K562 (cell line): ENCODE measurements at regions not wholly inside any gene's neighbourhood (a gene's known extent, or its start where the extent isn't known, plus 50 kb on each side); places are given as distances from the start of the nearest gene placed in this dataset.

Experiments
- ATAC-seq: fragments of 200-7000 bp; cut with Tn5 transposase; 3 replicates; pipeline ENCODE4 v1.9.1; 2020; ENCODE audit warnings: moderate library complexity
- BruUV-seq: library from RNA; stranded (reverse); fragments of 400-500 nt; replicated peaks from 2 replicates; lab custom pipeline; 2021; lab: Mats Ljungman, UMichigan
- CTCF ChIA-PET: fragments of 300-600 bp; formaldehyde crosslinking; extraction: SDS; loops from one replicate; lab custom pipeline; 2021; ENCODE audit warnings: low intra/inter-chr PET ratio; lab: Yijun Ruan, JAX
- POLR2A ChIA-PET: fragments of 300-600, 350-650 bp; sonication (Branson Sonifier 250); formaldehyde crosslinking; extraction: SDS; loops from one replicate; lab custom pipeline; 2021; ENCODE audit warnings: antibody characterized with exemption, inconsistent platforms; lab: Yijun Ruan, JAX
- DNase-seq, 4 experiments: peaks; one replicate each; pipeline versions ENCODE4 v3.0.0 to v3.0.0-alpha.2; 2011 to 2018; ENCODE audit warnings: low spot score in 3 of 4, mixed read lengths in 3 of 4; ENCODE audit errors: extremely low read depth in 1 of 4
- FAIRE-seq: peaks from 2 replicates; lab custom pipeline; 2011; peaks lifted over from hg19 to GRCh38; lab: Jason Lieb, UNC
- H2AFZ ChIP-seq: 2 replicates; pipeline ENCODE4 v1.6.0; 2011; ENCODE audit warnings: low read depth, low read length, control low read depth, inconsistent platforms
- H3K27ac ChIP-seq: fragments of 200-600 bp; 3 replicates; pipeline ENCODE4 v1.8.0; 2011; ENCODE audit warnings: low read depth, mild to moderate bottlenecking, control low read depth, inconsistent platforms, low read length, moderate library complexity, mixed read lengths; ENCODE audit errors: extremely low read depth
- H3K27me3 ChIP-seq, 2 experiments: fragments of 300-600 bp in 1 of 2; 2 replicates in 1 of 2; 3 replicates in 1 of 2; pipeline versions ENCODE4 v1.6.0 to v1.8.0; 2011; ENCODE audit warnings: inconsistent platforms in 2 of 2, low read length in 2 of 2, mild to moderate bottlenecking in 1 of 2, mixed read lengths in 1 of 2, moderate library complexity in 1 of 2; ENCODE audit not compliant: control insufficient read depth in 2 of 2, insufficient read depth in 2 of 2
- H3K36me3 ChIP-seq: fragments of 300-600 bp; 3 replicates; pipeline ENCODE4 v1.8.0; 2011; ENCODE audit warnings: mild to moderate bottlenecking, low read length, inconsistent platforms; ENCODE audit not compliant: control insufficient read depth, insufficient read depth
- H3K4me1 ChIP-seq, 2 experiments: fragments of 200-600 bp in 1 of 2; replicated peaks in 1 of 2; 2 replicates in 1 of 2; 3 replicates in 1 of 2; pipeline versions ENCODE4 v1.5.1 to v1.8.0; 2011; ENCODE audit warnings: inconsistent platforms in 2 of 2, low read length in 2 of 2, mild to moderate bottlenecking in 1 of 2, mixed read lengths in 1 of 2, moderate library complexity in 1 of 2; ENCODE audit not compliant: control insufficient read depth in 2 of 2, insufficient read depth in 2 of 2
- H3K4me2 ChIP-seq: 2 replicates; pipeline ENCODE4 v1.6.1; 2011; ENCODE audit warnings: low read length, control low read depth, inconsistent platforms, mixed read lengths; ENCODE audit not compliant: insufficient read depth
- H3K4me3 ChIP-seq: fragments of 200-600 bp; sonication (generic), shearing (Covaris generic); 2 replicates; pipeline ENCODE4 v1.5.1; 2016; ENCODE audit warnings: control low read depth, inconsistent platforms
- H3K79me2 ChIP-seq: fragments of 200-600 bp; 3 replicates; pipeline ENCODE4 v1.8.0; 2011; ENCODE audit warnings: low read length, inconsistent platforms; ENCODE audit not compliant: control insufficient read depth, insufficient read depth
- H3K9ac ChIP-seq, 2 experiments: 2 replicates each; pipeline versions ENCODE4 v1.6.0 to v1.6.1; 2011; ENCODE audit warnings: low read depth in 2 of 2, low read length in 2 of 2, control low read depth in 1 of 2, inconsistent platforms in 1 of 2, mild to moderate bottlenecking in 1 of 2, mixed read lengths in 1 of 2; ENCODE audit not compliant: insufficient read depth in 1 of 2
- H3K9me1 ChIP-seq: one replicate; pipeline ENCODE4 v1.6.0; 2011; ENCODE audit warnings: inconsistent platforms, mild to moderate bottlenecking, low read length, moderate library complexity; ENCODE audit not compliant: control insufficient read depth, insufficient read depth
- H3K9me3 ChIP-seq: replicated peaks from 2 replicates; pipeline ENCODE4 v1.5.1; 2011; ENCODE audit warnings: low read depth, low read length, inconsistent platforms; ENCODE audit not compliant: control insufficient read depth, insufficient read depth
- H4K20me1 ChIP-seq: replicated peaks from 2 replicates; pipeline ENCODE4 v1.6.1; 2011; ENCODE audit warnings: low read length, inconsistent platforms, mixed read lengths; ENCODE audit not compliant: control insufficient read depth, insufficient read depth
- DACH1 ChIP-seq: fragments of 450-650 bp; IDR thresholded peaks from 2 replicates; pipeline ENCODE4 v1.6.1; 2018; ENCODE audit not compliant: partially characterized antibody
- MEF2A ChIP-seq: IDR thresholded peaks from 2 replicates; pipeline ENCODE4 v1.6.1; 2011; ENCODE audit warnings: low read depth, mild to moderate bottlenecking, low read length, moderate library complexity; ENCODE audit not compliant: control insufficient read depth
- PHF20 ChIP-seq: fragments of 450-650 bp; IDR thresholded peaks from 2 replicates; pipeline ENCODE4 v1.6.1; 2018; ENCODE audit not compliant: partially characterized antibody
- WGBS: fragments of 100-300 bp; shearing (Covaris generic); methylation state at CpG from one replicate; pipeline ENCODE4 v1.1.6; 2016; ENCODE audit warnings: low coverage, mixed read lengths; ENCODE audit not compliant: insufficient coverage; ENCODE audit errors: missing lambda C conversion rate; 5-methylcytosine and 5-hydroxymethylcytosine counted together
- in situ Hi-C: fragments of 300-500 bp; cut with MboI; formaldehyde crosslinking; loops from 4 replicates; pipeline ENCODE4 v1.15.0; 2018; ENCODE audit warnings: inconsistent platforms, mixed read lengths
- intact Hi-C: fragments of 100-400 bp; cut with micrococcal nuclease; formaldehyde crosslinking; loops from 2 replicates; pipeline ENCODE4 v1.14.2; 2022
- TF ChIP-seq, protein P1 (sequence below): sonication (generic); formaldehyde crosslinking; IDR thresholded peaks from 2 replicates; pipeline ENCODE4 v1.8.0; 2022; ENCODE audit warnings: mild to moderate bottlenecking, low read depth, missing genetic modification reagents
- TF ChIP-seq, protein P2 (sequence below), 2 experiments: fragments of 450-650 bp; formaldehyde crosslinking in 1 of 2; IDR thresholded peaks; 2 replicates each; pipeline versions ENCODE4 v1.4.0 to v1.6.1; 2014 to 2020; ENCODE audit warnings: mild to moderate bottlenecking in 2 of 2, borderline replicate concordance in 1 of 2, low read depth in 1 of 2
- TF ChIP-seq, protein P3 (sequence below): fragments of 250-450 bp; sonication (Bioruptor Pico); IDR thresholded peaks from 2 replicates; pipeline ENCODE4 v1.4.0; 2020; ENCODE audit warnings: mild to moderate bottlenecking
- TF ChIP-seq, protein P4 (sequence below): sonication (generic); formaldehyde crosslinking; IDR thresholded peaks from 2 replicates; pipeline ENCODE4 v1.8.0; 2022; ENCODE audit warnings: missing genetic modification reagents, mild to moderate bottlenecking, borderline replicate concordance

DNA sequence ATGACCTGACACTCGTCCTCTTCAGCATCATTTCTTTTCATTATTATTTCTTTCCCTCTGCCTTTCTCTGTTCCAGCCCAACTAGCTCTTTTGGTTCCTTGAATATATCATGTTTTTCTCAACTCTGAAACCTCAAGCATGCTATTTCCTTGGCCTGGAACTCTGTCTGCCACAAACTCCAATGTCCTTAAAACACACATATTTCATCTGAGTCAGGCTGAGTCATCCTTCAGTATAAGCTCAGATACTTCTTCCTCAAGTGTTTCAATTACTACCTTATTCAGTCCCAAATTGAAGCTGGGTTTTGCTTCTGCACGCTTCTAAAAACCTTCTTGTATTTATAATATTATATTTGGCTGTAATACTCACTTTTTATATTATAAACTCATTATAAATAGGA is 424.2 kb downstream of the PDGFC start:
- no peaks in the 10 kb centered on the region for H3K27me3 ChIP-seq
- no peaks in the 10 kb centered on the region for H3K79me2 ChIP-seq
- intact Hi-C loops (no loop called here), in situ Hi-C loops (no loop called here)
- no peak overlapping the region for H3K27ac ChIP-seq
- H3K9me1 ChIP-seq, result no peaks in the 10 kb centered on the region
- no peaks in the 10 kb centered on the region; the same call in 1 of the 2 replicates for H3K9me3 ChIP-seq
- no TSS peak for BruUV-seq
- H4K20me1 ChIP-seq, result no peaks in the 10 kb centered on the region
- DNase-seq (no peak), FAIRE-seq (no peak), ATAC-seq (no peak)
- 0% methylated on average over 2 of the region's 2 CpGs for whole genome bisulfite sequencing
- CTCF ChIA-PET, result no interaction called here
- POLR2A ChIA-PET, result no interaction called here
- no peak overlapping the region for H3K4me2 ChIP-seq
- no peak overlapping the region for H3K4me3 ChIP-seq
- H2AFZ ChIP-seq, result no peak overlapping the region
- no peaks in the 10 kb centered on the region for H3K36me3 ChIP-seq
- H3K9ac ChIP-seq, result no peak overlapping the region
- H3K4me1 ChIP-seq, result no peaks in the 10 kb centered on the region
- TF ChIP-seq, protein P1, sequence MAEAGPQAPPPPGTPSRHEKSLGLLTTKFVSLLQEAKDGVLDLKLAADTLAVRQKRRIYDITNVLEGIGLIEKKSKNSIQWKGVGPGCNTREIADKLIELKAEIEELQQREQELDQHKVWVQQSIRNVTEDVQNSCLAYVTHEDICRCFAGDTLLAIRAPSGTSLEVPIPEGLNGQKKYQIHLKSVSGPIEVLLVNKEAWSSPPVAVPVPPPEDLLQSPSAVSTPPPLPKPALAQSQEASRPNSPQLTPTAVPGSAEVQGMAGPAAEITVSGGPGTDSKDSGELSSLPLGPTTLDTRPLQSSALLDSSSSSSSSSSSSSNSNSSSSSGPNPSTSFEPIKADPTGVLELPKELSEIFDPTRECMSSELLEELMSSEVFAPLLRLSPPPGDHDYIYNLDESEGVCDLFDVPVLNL (CRISPR knock-in tag), result no peak
- TF ChIP-seq, protein P2, sequence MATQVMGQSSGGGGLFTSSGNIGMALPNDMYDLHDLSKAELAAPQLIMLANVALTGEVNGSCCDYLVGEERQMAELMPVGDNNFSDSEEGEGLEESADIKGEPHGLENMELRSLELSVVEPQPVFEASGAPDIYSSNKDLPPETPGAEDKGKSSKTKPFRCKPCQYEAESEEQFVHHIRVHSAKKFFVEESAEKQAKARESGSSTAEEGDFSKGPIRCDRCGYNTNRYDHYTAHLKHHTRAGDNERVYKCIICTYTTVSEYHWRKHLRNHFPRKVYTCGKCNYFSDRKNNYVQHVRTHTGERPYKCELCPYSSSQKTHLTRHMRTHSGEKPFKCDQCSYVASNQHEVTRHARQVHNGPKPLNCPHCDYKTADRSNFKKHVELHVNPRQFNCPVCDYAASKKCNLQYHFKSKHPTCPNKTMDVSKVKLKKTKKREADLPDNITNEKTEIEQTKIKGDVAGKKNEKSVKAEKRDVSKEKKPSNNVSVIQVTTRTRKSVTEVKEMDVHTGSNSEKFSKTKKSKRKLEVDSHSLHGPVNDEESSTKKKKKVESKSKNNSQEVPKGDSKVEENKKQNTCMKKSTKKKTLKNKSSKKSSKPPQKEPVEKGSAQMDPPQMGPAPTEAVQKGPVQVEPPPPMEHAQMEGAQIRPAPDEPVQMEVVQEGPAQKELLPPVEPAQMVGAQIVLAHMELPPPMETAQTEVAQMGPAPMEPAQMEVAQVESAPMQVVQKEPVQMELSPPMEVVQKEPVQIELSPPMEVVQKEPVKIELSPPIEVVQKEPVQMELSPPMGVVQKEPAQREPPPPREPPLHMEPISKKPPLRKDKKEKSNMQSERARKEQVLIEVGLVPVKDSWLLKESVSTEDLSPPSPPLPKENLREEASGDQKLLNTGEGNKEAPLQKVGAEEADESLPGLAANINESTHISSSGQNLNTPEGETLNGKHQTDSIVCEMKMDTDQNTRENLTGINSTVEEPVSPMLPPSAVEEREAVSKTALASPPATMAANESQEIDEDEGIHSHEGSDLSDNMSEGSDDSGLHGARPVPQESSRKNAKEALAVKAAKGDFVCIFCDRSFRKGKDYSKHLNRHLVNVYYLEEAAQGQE (IDR thresholded peaks at IDR 0.05; ENCODE audit: borderline replicate concordance), result no peak
- TF ChIP-seq, protein P2 (CRISPR knock-in tag; IDR thresholded peaks at IDR 0.05; ENCODE audit: low read depth), result no peak
- TF ChIP-seq DACH1 (no peak), MEF2A (no peak), PHF20 (no peak)
- TF ChIP-seq, protein P3, sequence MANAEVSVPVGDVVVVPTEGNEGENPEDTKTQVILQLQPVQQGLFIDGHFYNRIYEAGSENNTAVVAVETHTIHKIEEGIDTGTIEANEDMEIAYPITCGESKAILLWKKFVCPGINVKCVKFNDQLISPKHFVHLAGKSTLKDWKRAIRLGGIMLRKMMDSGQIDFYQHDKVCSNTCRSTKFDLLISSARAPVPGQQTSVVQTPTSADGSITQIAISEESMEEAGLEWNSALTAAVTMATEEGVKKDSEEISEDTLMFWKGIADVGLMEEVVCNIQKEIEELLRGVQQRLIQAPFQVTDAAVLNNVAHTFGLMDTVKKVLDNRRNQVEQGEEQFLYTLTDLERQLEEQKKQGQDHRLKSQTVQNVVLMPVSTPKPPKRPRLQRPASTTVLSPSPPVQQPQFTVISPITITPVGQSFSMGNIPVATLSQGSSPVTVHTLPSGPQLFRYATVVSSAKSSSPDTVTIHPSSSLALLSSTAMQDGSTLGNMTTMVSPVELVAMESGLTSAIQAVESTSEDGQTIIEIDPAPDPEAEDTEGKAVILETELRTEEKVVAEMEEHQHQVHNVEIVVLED (CRISPR knock-in tag), result no peak
- TF ChIP-seq, protein P4, sequence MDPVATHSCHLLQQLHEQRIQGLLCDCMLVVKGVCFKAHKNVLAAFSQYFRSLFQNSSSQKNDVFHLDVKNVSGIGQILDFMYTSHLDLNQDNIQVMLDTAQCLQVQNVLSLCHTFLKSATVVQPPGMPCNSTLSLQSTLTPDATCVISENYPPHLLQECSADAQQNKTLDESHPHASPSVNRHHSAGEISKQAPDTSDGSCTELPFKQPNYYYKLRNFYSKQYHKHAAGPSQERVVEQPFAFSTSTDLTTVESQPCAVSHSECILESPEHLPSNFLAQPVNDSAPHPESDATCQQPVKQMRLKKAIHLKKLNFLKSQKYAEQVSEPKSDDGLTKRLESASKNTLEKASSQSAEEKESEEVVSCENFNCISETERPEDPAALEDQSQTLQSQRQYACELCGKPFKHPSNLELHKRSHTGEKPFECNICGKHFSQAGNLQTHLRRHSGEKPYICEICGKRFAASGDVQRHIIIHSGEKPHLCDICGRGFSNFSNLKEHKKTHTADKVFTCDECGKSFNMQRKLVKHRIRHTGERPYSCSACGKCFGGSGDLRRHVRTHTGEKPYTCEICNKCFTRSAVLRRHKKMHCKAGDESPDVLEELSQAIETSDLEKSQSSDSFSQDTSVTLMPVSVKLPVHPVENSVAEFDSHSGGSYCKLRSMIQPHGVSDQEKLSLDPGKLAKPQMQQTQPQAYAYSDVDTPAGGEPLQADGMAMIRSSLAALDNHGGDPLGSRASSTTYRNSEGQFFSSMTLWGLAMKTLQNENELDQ (CRISPR knock-in tag), result no peak
